Heart left ventricle (tissue), 16 donors: ENCODE measurements at regions not wholly inside any gene's neighbourhood (a gene's known extent, or its start where the extent isn't known, plus 50 kb on each side); places are given as distances from the start of the nearest gene placed in this dataset.
A peak's percentile ranks its signal among the peaks of the same experiment; 100 is the strongest.

Source experiments
- ATAC-seq, 4 donors: fragments of 200-7000 bp; cut with Tn5 transposase; one replicate each; pipeline ENCODE4 v1.9.1; 2020 to 2022; ENCODE audit warnings: moderate library complexity in 4 of 4, mild to moderate bottlenecking in 3 of 4, moderate number of reproducible peaks in 1 of 4
- DNase-seq, 5 donors: peaks; one replicate each; pipeline ENCODE4 v3.0.0-alpha.2; 2020
- H3K27ac ChIP-seq, 12 donors: fragments of 200-600 bp; sonication (generic) in 4 of 12; one replicate each; pipeline versions ENCODE4 v1.5.0 to v1.8.0; 2016 to 2022; ENCODE audit warnings: mild to moderate bottlenecking in 2 of 12
- H3K27me3 ChIP-seq, 9 donors: fragments of 200-600 bp; sonication (generic) in 2 of 9; one replicate each; pipeline versions ENCODE4 v1.5.1 to v1.8.0; 2016 to 2022; ENCODE audit warnings: mild to moderate bottlenecking in 3 of 9
- H3K36me3 ChIP-seq, 9 donors: fragments of 200-600 bp; sonication (generic) in 2 of 9; one replicate each; pipeline versions ENCODE4 v1.5.0 to v1.8.0; 2018 to 2022; ENCODE audit warnings: mild to moderate bottlenecking in 2 of 9
- H3K4me1 ChIP-seq, 12 donors: fragments of 200-600 bp; sonication (generic) in 4 of 12; one replicate each; pipeline versions ENCODE4 v1.5.0 to v1.8.0; 2016 to 2022; ENCODE audit warnings: mild to moderate bottlenecking in 3 of 12
- H3K4me3 ChIP-seq, 12 donors: fragments of 200-600 bp; sonication (generic) in 4 of 12; one replicate each; pipeline versions ENCODE4 v1.5.0 to v1.8.0; 2017 to 2022; ENCODE audit warnings: mild to moderate bottlenecking in 9 of 12, moderate library complexity in 4 of 12
- H3K9me3 ChIP-seq, 12 donors: fragments of 200-600 bp; sonication (generic) in 4 of 12; one replicate each; pipeline versions ENCODE4 v1.5.0 to v1.8.0; 2016 to 2022; ENCODE audit warnings: mild to moderate bottlenecking in 1 of 12
- CTCF ChIP-seq, 12 donors: fragments of 200-600 bp; sonication (generic) in 4 of 12; IDR thresholded peaks; one replicate each; pipeline versions ENCODE4 v1.5.0 to v1.8.0; 2018 to 2022; ENCODE audit warnings: antibody characterized with exemption in 12 of 12, mild to moderate bottlenecking in 5 of 12
- POLR2A ChIP-seq, 2 donors: fragments of 450-650 bp; IDR thresholded peaks; one replicate each; pipeline ENCODE4 v1.6.1; 2017; ENCODE audit warnings: antibody characterized with exemption in 2 of 2, mild to moderate bottlenecking in 2 of 2, moderate library complexity in 2 of 2
- WGBS, 4 donors: extraction: QIAGEN DNeasy Blood & Tissue Kit in 2 of 4; methylation state at CpG; one replicate each; pipeline versions ENCODE4 v1.1.5 to v1.1.7; 2013 to 2018; 5-methylcytosine and 5-hydroxymethylcytosine counted together
- intact Hi-C, 10 donors: fragments of 100-400 bp; cut with DNase I; formaldehyde crosslinking; loops; one replicate each; pipeline versions ENCODE4 v1.11.1 to v1.14.2; 2022
- donor health status: ischemic (EF 13 %, LVEDD 7.1; RV severe dilation, severe dysfunction).
- donor health status: healthy with polysubstance abuse.
- donor health status: DM: no; HTN: yes; CAD: no.
- donor health status: DM: no; HTN: no; CAD: no.
- donor health status: ischemic (EF 25% LVEDD 6.9; RV normal size, moderate dysfunction).
- donor health status: ischemic (EF 25% LVEDD 5.7; RV mildly dilated, moderate dysfunction).
- donor health status: healthy.
- donor health status: DM: yes; HTN: yes; CAD: no.
- donor health status: ischemic (EF 35%, LVEDD 5.7; RV mildly dilated, moderate dysfunction).
- donor health status: nonischemic (EF 11% LVEDD 7.7; RV severe dilation, severe dysfunction).
- donor health status: DM: yes; HTN: yes; CAD: no.
- donor health status: PGD.
- donor health status: ischemic (EF 29% LVEDD 5.4; RV normal size, mild dysfunction).
- donor health status: nonischemic (EF 23%, LVEDD 6.1; RV moderate dilation, normal function).

DNA sequence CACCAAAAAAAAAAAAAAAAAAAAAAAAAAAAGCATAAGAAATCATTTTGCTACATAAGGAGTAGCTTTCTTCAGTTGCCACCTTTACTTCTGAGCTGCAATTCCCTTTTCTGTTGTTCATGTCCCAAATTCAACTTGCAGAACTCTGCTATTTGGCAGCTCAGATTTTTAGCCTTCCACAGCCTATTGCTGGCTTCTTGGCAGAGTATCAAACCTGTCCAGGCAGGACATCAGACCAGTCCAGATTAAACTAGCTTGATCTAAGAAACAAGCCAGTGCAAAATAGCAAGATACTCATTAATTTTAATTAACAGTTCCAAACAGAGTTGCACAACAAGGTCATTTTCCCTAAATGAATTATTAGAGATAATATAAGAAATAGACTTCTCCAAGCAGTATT is 123.6 kb upstream of the NR3C2 start:
- peaks cover 0 to 21% (median 5%) of the 10 kb centered on the region in 12 donors for H3K9me3 ChIP-seq
- no peaks in the 10 kb centered on the region for H3K27me3 ChIP-seq
- H3K4me3 ChIP-seq = no peak overlapping the region
- H3K27ac ChIP-seq = no peak overlapping the region
- H3K4me1 ChIP-seq = no peaks in the 10 kb centered on the region
- TF ChIP-seq POLR2A (IDR thresholded peaks at IDR 0.05) = no peak
- no peak for DNase-seq
- H3K36me3 ChIP-seq = no peaks in the 10 kb centered on the region
- intact Hi-C loops = no loop called here
- ATAC-seq = peak in 1 of 4 donors; percentile 68

DNA sequence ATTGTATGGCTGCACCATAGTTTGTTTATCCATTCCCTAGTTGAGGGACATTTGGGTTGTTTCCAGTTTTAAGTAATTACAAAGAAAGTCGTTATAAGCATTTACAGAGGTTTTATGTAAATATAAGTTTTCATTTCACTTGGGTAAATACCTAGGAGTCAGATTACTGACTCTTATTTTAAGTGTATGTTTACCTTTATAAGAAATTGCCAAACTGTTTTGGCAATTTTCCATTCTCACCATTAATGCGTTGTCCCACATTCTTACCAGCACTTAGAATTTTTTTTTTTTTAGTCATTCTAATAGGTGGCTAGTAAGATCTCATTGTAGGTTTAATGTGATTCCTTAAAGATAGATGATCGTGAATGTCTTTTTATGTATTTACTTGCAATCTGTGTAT is 121.5 kb upstream of the NR3C2 start:
- Histone ChIP-seq H3K9me3 (no peaks in the 10 kb centered on the region), H3K27ac (no peak overlapping the region), H3K36me3 (no peaks in the 10 kb centered on the region), H3K27me3 (no peaks in the 10 kb centered on the region), H3K4me3 (no peak overlapping the region), H3K4me1 (no peaks in the 10 kb centered on the region)
- TF ChIP-seq CTCF (IDR thresholded peaks at IDR 0.05) = no peak
- TF ChIP-seq POLR2A (IDR thresholded peaks at IDR 0.05) = no peak
- no peak for ATAC-seq
- 83 to 88% (median 85%) methylated on average over 3 of the region's 3 CpGs for WGBS, 4 donors
- intact Hi-C loops = no loop called here
- DNase-seq = no peak

GRCh38 chr4:148561467-148561866 is 119.3 kb upstream of the NR3C2 start:
- no peaks in the 10 kb centered on the region for H3K36me3 ChIP-seq
- ATAC-seq (no peak), DNase-seq (no peak)
- H3K27me3 ChIP-seq = no peaks in the 10 kb centered on the region
- no peak overlapping the region for H3K4me3 ChIP-seq
- H3K9me3 ChIP-seq = no peaks in the 10 kb centered on the region
- no peaks in the 10 kb centered on the region for H3K4me1 ChIP-seq
- H3K27ac ChIP-seq = no peak overlapping the region
- 88 to 95% (median 93%) methylated on average over 1 of the region's 1 CpG for WGBS, 4 donors
- TF ChIP-seq CTCF (IDR thresholded peaks at IDR 0.05) (no peak), POLR2A (IDR thresholded peaks at IDR 0.05) (no peak)
- intact Hi-C loops = no loop called here

DNA sequence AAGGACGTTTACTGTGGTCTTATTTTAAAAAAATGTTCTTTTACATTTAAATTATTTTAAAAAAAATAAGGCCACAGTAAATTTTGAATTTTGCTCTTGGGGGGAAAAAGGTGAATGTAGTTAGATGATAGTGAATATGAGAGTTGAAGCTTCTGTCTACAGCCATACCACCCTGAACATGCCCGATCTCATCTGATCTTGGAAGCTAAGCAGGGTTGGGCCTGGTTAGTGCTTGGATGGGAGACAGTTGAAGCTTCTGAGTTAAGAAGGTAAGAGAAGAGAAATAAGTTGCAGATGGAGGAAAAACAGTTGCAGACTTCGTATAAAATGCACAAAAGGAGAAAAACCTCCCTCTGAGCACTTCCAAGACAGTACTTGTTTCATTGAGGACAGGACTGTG is 115.6 kb upstream of the NR3C2 start:
- Histone ChIP-seq H3K9me3 (no peaks in the 10 kb centered on the region), H3K36me3 (no peaks in the 10 kb centered on the region), H3K4me3 (no peak overlapping the region), H3K27ac (no peak overlapping the region), H3K27me3 (no peaks in the 10 kb centered on the region), H3K4me1 (no peaks in the 10 kb centered on the region)
- ATAC-seq (no peak), DNase-seq (no peak)
- intact Hi-C loops = no loop called here
- no peak for TF ChIP-seq POLR2A (IDR thresholded peaks at IDR 0.05)
- 83 to 88% (median 86%) methylated on average over 3 of the region's 3 CpGs for WGBS, 4 donors

DNA sequence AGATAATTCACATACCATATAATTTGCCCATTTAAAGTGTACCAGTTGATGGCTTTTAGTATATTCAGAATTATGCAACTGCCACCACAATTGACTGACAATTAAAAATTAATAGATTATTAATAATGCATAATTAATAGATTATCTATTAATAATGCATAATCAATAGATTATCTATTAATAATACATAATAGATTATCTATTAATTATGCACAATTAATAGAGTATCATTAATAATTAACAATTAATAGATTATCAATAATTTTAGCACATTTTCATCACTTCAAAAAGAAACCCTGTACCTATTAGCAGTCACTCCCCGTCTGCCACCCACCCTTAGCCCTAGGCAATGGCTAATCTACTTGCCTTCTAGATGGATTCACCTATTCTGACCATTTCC is 108.6 kb upstream of the NR3C2 start:
- no peaks in the 10 kb centered on the region for H3K9me3 ChIP-seq
- H3K4me3 ChIP-seq = no peak overlapping the region
- WGBS, 4 donors = 95 to 100% (median 96%) methylated on average over 1 of the region's 1 CpG
- no peaks in the 10 kb centered on the region for H3K4me1 ChIP-seq
- H3K27me3 ChIP-seq = no peaks in the 10 kb centered on the region
- no peaks in the 10 kb centered on the region for H3K36me3 ChIP-seq
- H3K27ac ChIP-seq = no peak overlapping the region
- TF ChIP-seq POLR2A (IDR thresholded peaks at IDR 0.05) (no peak), CTCF (IDR thresholded peaks at IDR 0.05) (no peak)
- no peak for ATAC-seq
- DNase-seq = no peak
- intact Hi-C loops = no loop called here
